Ovary (tissue), 3 donors: ENCODE measurements at regions not wholly inside any gene's neighbourhood (a gene's known extent, or its start where the extent isn't known, plus 50 kb on each side); places are given as distances from the start of the nearest gene placed in this dataset.

Experiments
- CTCF ChIP-seq, 3 donors: fragments of 450-650 bp in 2 of 3; fragments of 200-600 bp in 1 of 3; IDR thresholded peaks; one replicate each; pipeline versions ENCODE4 v1.5.1 to v1.8.0; 2016 to 2022; ENCODE audit warnings: antibody characterized with exemption in 3 of 3, mild to moderate bottlenecking in 1 of 3
- EP300 ChIP-seq: sonication (generic); formaldehyde crosslinking; IDR thresholded peaks from one replicate; pipeline ENCODE4 v1.6.1; 2017; ENCODE audit warnings: antibody characterized with exemption
- POLR2A ChIP-seq: fragments of 450-650 bp; IDR thresholded peaks from one replicate; pipeline ENCODE4 v1.6.1; 2017; ENCODE audit warnings: antibody characterized with exemption, mild to moderate bottlenecking, moderate library complexity
- donor health status: DM: no; HTN: no; CAD: no.

GRCh38 chr2:188129677-188130076 is 162.0 kb upstream of the GULP1 start:
- TF ChIP-seq CTCF (IDR thresholded peaks at IDR 0.05) (no peak), POLR2A (no peak), EP300 (no peak)
